Liver (tissue), 8 donors: ENCODE measurements at regions not wholly inside any gene's neighbourhood (a gene's known extent, or its start where the extent isn't known, plus 50 kb on each side); places are given as distances from the start of the nearest gene placed in this dataset.

Source experiments
- DNase-seq: peaks from one replicate; pipeline ENCODE4 v3.0.0-alpha.2; 2017; ENCODE audit warnings: low spot score
- H3K27ac ChIP-seq, 2 donors: one replicate each; pipeline ENCODE4 v1.7.0; 2013; ENCODE audit warnings: inconsistent platforms in 2 of 2, low read length in 2 of 2, control low read depth in 1 of 2, low read depth in 1 of 2, mild to moderate bottlenecking in 1 of 2
- H3K27me3 ChIP-seq, 4 donors: one replicate each; pipeline versions ENCODE4 v1.6.1 to v1.7.0; 2013; ENCODE audit warnings: low read length in 3 of 4, inconsistent platforms in 1 of 4, mild to moderate bottlenecking in 1 of 4, moderate library complexity in 1 of 4; ENCODE audit not compliant: control insufficient read depth in 4 of 4, insufficient read depth in 4 of 4
- H3K36me3 ChIP-seq, 4 donors: one replicate each; pipeline versions ENCODE4 v1.6.1 to v1.7.0; 2013; ENCODE audit warnings: low read length in 3 of 4, mild to moderate bottlenecking in 3 of 4, low read depth in 1 of 4, moderate library complexity in 1 of 4; ENCODE audit not compliant: control insufficient read depth in 4 of 4, insufficient read depth in 3 of 4
- H3K4me1 ChIP-seq, 4 donors: one replicate each; pipeline versions ENCODE4 v1.6.1 to v1.7.0; 2013; ENCODE audit warnings: low read length in 3 of 4, mild to moderate bottlenecking in 3 of 4, moderate library complexity in 1 of 4; ENCODE audit not compliant: control insufficient read depth in 4 of 4, insufficient read depth in 4 of 4
- H3K4me3 ChIP-seq, 3 donors: one replicate each; pipeline versions ENCODE4 v1.6.1 to v1.7.0; 2013; ENCODE audit warnings: low read length in 3 of 3, control low read depth in 1 of 3, low read depth in 1 of 3, mild to moderate bottlenecking in 1 of 3
- H3K9ac ChIP-seq, 2 donors: one replicate each; pipeline ENCODE4 v1.7.0; 2013; ENCODE audit warnings: low read length in 2 of 2, mild to moderate bottlenecking in 2 of 2, moderate library complexity in 2 of 2, control low read depth in 1 of 2, low read depth in 1 of 2
- H3K9me3 ChIP-seq, 4 donors: one replicate each; pipeline versions ENCODE4 v1.6.1 to v1.7.0; 2013; ENCODE audit warnings: low read length in 3 of 4; ENCODE audit not compliant: control insufficient read depth in 4 of 4
- CTCF ChIP-seq: fragments of 150-350 bp; IDR thresholded peaks from 2 replicates; pipeline ENCODE4 v1.5.1; 2017; ENCODE audit warnings: improper control_type of control experiment, low read depth, low read length; ENCODE audit not compliant: missing input control
- EGR1 ChIP-seq, 2 donors: IDR thresholded peaks; 2 replicates each; pipeline ENCODE4 v1.6.1; 2016 to 2018; ENCODE audit warnings: antibody characterized with exemption in 2 of 2, low read depth in 2 of 2
- FOXA1 ChIP-seq: IDR thresholded peaks from 2 replicates; pipeline ENCODE4 v1.6.1; 2016; ENCODE audit warnings: antibody characterized with exemption
- FOXA2 ChIP-seq: IDR thresholded peaks from 2 replicates; pipeline ENCODE4 v1.6.1; 2016; ENCODE audit warnings: antibody characterized with exemption
- GABPA ChIP-seq, 2 donors: IDR thresholded peaks in 1 of 2; conservative IDR thresholded peaks in 1 of 2; 2 replicates each; pipeline ENCODE4 v1.6.1; 2016; ENCODE audit warnings: antibody characterized with exemption in 2 of 2, mild to moderate bottlenecking in 1 of 2, moderate library complexity in 1 of 2
- HNF4A ChIP-seq, 2 donors: conservative IDR thresholded peaks; 2 replicates each; pipeline ENCODE4 v1.6.1; 2016; ENCODE audit warnings: antibody characterized with exemption in 2 of 2, mild to moderate bottlenecking in 2 of 2
- HNF4G ChIP-seq: IDR thresholded peaks from 2 replicates; pipeline ENCODE4 v1.6.1; 2016; ENCODE audit warnings: antibody characterized with exemption
- JUND ChIP-seq, 2 donors: IDR thresholded peaks; 2 replicates each; pipeline ENCODE4 v1.6.1; 2016; ENCODE audit warnings: antibody characterized with exemption in 2 of 2
- NR2F2 ChIP-seq: IDR thresholded peaks from 2 replicates; pipeline ENCODE4 v1.6.1; 2016; ENCODE audit warnings: antibody characterized with exemption
- RAD21 ChIP-seq, 2 donors: IDR thresholded peaks; 2 replicates each; pipeline ENCODE4 v1.6.1; 2016; ENCODE audit warnings: antibody characterized with exemption in 2 of 2, mild to moderate bottlenecking in 2 of 2
- RXRA ChIP-seq, 2 donors: IDR thresholded peaks; 2 replicates each; pipeline ENCODE4 v1.6.1; 2017 to 2018; ENCODE audit warnings: antibody characterized with exemption in 2 of 2, mild to moderate bottlenecking in 1 of 2
- SP1 ChIP-seq: IDR thresholded peaks from 2 replicates; pipeline ENCODE4 v1.6.1; 2018; ENCODE audit warnings: antibody characterized with exemption, mild to moderate bottlenecking
- YY1 ChIP-seq: IDR thresholded peaks from 2 replicates; pipeline ENCODE4 v1.6.1; 2016; ENCODE audit warnings: antibody characterized with exemption, mild to moderate bottlenecking
- ZBTB33 ChIP-seq: IDR thresholded peaks from 2 replicates; pipeline ENCODE4 v1.6.1; 2016; ENCODE audit warnings: antibody characterized with exemption
- WGBS: extraction: QIAGEN DNeasy Blood & Tissue Kit; methylation state at CpG from one replicate; pipeline ENCODE4 v1.1.7; 2013; 5-methylcytosine and 5-hydroxymethylcytosine counted together
- TF ChIP-seq, protein P1 (sequence below): IDR thresholded peaks from 2 replicates; pipeline ENCODE4 v1.6.1; 2016; ENCODE audit warnings: antibody characterized with exemption, mild to moderate bottlenecking
- donor health status: healthy.
- donor health status: healthy.
- donor health status: healthy.
- donor health status: healthy.
- donor health status: healthy.

DNA sequence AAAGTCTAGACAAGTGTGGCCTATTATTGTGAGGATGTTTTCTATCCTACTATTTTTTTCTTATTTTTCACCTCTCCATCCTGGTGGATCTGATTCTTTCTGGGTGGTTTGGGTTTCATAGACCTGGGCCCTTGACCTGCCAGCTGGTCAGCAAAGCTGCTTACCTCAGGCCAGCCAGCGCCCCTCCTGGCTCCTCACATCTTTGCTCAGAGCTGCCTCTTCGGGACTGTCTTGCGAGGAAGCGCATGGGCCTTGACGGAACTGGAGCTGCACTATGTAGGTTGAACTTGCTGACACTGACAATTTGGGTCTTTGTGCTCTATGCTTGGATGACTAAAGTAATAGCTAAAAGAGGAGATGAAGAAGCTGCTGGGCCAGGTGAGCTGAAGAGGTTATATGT, 138.5 kb upstream of the SYT6 start:
- Histone ChIP-seq H3K9me3 (no peaks in the 10 kb centered on the region), H3K27ac (no peak overlapping the region), H3K27me3 (no peaks in the 10 kb centered on the region), H3K9ac (no peak overlapping the region), H3K36me3 (no peaks in the 10 kb centered on the region), H3K4me1 (no peaks in the 10 kb centered on the region), H3K4me3 (no peak overlapping the region)
- 95% methylated on average over 5 of the region's 5 CpGs for WGBS
- DNase-seq, result no peak
- TF ChIP-seq GABPA (IDR thresholded peaks at IDR 0.05 in 1 of 2, conservative IDR thresholded peaks at IDR 0.05 in 1 of 2) (no peak), YY1 (no peak), FOXA2 (no peak), CTCF (no peak), RXRA (IDR thresholded peaks at IDR 0.05) (no peak), SP1 (no peak), HNF4A (conservative IDR thresholded peaks at IDR 0.05) (no peak), RAD21 (IDR thresholded peaks at IDR 0.05) (no peak), EGR1 (IDR thresholded peaks at IDR 0.05; ENCODE audit: low read depth in 2 of 2) (no peak), HNF4G (no peak), FOXA1 (no peak)
- TF ChIP-seq, protein P1, sequence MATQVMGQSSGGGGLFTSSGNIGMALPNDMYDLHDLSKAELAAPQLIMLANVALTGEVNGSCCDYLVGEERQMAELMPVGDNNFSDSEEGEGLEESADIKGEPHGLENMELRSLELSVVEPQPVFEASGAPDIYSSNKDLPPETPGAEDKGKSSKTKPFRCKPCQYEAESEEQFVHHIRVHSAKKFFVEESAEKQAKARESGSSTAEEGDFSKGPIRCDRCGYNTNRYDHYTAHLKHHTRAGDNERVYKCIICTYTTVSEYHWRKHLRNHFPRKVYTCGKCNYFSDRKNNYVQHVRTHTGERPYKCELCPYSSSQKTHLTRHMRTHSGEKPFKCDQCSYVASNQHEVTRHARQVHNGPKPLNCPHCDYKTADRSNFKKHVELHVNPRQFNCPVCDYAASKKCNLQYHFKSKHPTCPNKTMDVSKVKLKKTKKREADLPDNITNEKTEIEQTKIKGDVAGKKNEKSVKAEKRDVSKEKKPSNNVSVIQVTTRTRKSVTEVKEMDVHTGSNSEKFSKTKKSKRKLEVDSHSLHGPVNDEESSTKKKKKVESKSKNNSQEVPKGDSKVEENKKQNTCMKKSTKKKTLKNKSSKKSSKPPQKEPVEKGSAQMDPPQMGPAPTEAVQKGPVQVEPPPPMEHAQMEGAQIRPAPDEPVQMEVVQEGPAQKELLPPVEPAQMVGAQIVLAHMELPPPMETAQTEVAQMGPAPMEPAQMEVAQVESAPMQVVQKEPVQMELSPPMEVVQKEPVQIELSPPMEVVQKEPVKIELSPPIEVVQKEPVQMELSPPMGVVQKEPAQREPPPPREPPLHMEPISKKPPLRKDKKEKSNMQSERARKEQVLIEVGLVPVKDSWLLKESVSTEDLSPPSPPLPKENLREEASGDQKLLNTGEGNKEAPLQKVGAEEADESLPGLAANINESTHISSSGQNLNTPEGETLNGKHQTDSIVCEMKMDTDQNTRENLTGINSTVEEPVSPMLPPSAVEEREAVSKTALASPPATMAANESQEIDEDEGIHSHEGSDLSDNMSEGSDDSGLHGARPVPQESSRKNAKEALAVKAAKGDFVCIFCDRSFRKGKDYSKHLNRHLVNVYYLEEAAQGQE, result no peak

DNA sequence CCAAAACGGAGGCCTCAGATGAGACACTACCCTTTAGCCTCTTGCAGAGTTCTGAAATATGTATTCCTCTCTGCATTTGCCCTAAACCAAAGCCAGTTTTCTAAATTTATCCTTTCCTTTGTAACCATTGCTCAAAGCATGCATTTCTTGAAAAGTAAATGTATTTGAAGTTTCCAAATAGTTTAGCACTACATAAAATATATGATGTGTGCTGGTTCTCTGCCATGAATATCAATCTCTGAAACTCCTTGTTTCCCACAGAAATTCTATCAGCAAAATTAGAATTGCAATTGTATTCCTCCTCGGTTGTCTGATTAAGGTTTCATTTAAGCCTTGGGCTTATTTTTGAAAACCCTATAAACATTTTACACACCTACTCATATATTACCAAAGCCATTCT, 137.1 kb upstream of the SYT6 start:
- no peaks in the 10 kb centered on the region for H3K9me3 ChIP-seq
- no peaks in the 10 kb centered on the region for H3K36me3 ChIP-seq
- DNase-seq, result no peak
- H3K9ac ChIP-seq, result no peak overlapping the region
- WGBS, result 81% methylated on average over 2 of the region's 2 CpGs
- no peak overlapping the region for H3K4me3 ChIP-seq
- no peaks in the 10 kb centered on the region for H3K4me1 ChIP-seq
- no peaks in the 10 kb centered on the region for H3K27me3 ChIP-seq
- H3K27ac ChIP-seq, result no peak overlapping the region
- no peak for TF ChIP-seq NR2F2
- TF ChIP-seq FOXA2, result no peak
- TF ChIP-seq HNF4A (conservative IDR thresholded peaks at IDR 0.05), result no peak
- no peak for TF ChIP-seq JUND (IDR thresholded peaks at IDR 0.05)
- TF ChIP-seq ZBTB33, result no peak
- no peak for TF ChIP-seq HNF4G
